ENCODE measurements at regions not wholly inside any gene's neighbourhood (a gene's known extent, or its start where the extent isn't known, plus 50 kb on each side); places are given as distances from the start of the nearest gene placed in this dataset.

DNA sequence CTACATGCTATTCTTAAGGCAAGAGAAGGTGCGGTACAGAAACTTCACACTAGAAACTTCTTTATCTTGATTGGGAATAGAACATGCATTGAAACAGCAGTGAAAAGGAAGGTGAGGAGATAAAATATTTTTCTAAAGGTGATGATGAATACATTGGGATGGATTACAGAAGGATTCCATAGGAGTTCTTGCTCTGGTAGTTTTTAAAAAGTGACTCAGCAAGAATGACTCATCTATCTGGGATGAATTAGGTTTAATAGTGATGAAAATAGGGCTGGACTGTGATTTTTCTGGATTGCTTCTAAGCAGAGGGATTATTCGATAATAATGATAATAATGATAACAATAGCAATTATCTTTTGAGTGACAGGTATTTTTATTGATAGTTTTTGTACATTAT, 65.6 kb upstream of the HS3ST4 start:
- TF ChIP-seq CTCF (IDR thresholded peaks at IDR 0.05) (no peak), EZH2 (IDR thresholded peaks at IDR 0.05; ENCODE audit: borderline replicate concordance, insufficient read depth, low read depth, low read length, poor library complexity, severe bottlenecking) (no peak)
